ENCODE measurements at regions not wholly inside any gene's neighbourhood (a gene's known extent, or its start where the extent isn't known, plus 50 kb on each side); places are given as distances from the start of the nearest gene placed in this dataset.

- TF ChIP-seq, protein P1, sequence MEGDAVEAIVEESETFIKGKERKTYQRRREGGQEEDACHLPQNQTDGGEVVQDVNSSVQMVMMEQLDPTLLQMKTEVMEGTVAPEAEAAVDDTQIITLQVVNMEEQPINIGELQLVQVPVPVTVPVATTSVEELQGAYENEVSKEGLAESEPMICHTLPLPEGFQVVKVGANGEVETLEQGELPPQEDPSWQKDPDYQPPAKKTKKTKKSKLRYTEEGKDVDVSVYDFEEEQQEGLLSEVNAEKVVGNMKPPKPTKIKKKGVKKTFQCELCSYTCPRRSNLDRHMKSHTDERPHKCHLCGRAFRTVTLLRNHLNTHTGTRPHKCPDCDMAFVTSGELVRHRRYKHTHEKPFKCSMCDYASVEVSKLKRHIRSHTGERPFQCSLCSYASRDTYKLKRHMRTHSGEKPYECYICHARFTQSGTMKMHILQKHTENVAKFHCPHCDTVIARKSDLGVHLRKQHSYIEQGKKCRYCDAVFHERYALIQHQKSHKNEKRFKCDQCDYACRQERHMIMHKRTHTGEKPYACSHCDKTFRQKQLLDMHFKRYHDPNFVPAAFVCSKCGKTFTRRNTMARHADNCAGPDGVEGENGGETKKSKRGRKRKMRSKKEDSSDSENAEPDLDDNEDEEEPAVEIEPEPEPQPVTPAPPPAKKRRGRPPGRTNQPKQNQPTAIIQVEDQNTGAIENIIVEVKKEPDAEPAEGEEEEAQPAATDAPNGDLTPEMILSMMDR (IDR thresholded peaks at IDR 0.05), result no peak
- no peak for TF ChIP-seq EZH2 (IDR thresholded peaks at IDR 0.05; ENCODE audit: borderline replicate concordance, insufficient read depth, low read depth, low read length, poor library complexity, severe bottlenecking)
- intact Hi-C loops (cut with micrococcal nuclease), result no loop called here
- H3K4me3 Mint-ChIP-seq, result no peak overlapping the region
- no peak overlapping the region for H3K27ac Mint-ChIP-seq
- Histone ChIP-seq H3K27me3 (replicated peaks in 1 of 4; ENCODE audit: control extremely low read depth in 1 of 4, control insufficient read depth in 3 of 4, insufficient read depth in 4 of 4, low read length in 3 of 4) (no peaks in the 10 kb centered on the region), H3K4me3 (ENCODE audit: control extremely low read depth in 1 of 5, extremely low read depth in 1 of 5, insufficient read depth in 1 of 5, low read depth in 2 of 5, low read length in 4 of 5) (no peak overlapping the region), H2AFZ (ENCODE audit: insufficient read depth, low read depth, low read length, poor library complexity, severe bottlenecking) (no peak overlapping the region), H3K4me1 (ENCODE audit: control insufficient read depth in 2 of 2, insufficient read depth in 2 of 2, low read length in 2 of 2) (no peaks in the 10 kb centered on the region), H3K36me3 (replicated peaks in 1 of 2; ENCODE audit: control extremely low read depth in 1 of 2, control insufficient read depth in 1 of 2, extremely low read depth in 1 of 2, insufficient read depth in 2 of 2, low read length in 1 of 2) (no peaks in the 10 kb centered on the region), H4K20me1 (ENCODE audit: control insufficient read depth, insufficient read depth, low read length, poor library complexity, severe bottlenecking) (no peaks in the 10 kb centered on the region), H3K9me3 (ENCODE audit: control extremely low read depth in 1 of 3, control insufficient read depth in 2 of 3, insufficient read depth in 1 of 3, low read length in 2 of 3) (peaks cover 0 to 3% (median 0%) of the 10 kb centered on the region in 3 donors), H3K27ac (ENCODE audit: low read length in 2 of 2) (no peak overlapping the region), H3K4me2 (replicated peaks; ENCODE audit: low read depth, low read length, poor library complexity, severe bottlenecking) (no peak overlapping the region), H3K79me2 (ENCODE audit: control insufficient read depth, insufficient read depth, low read length) (no peaks in the 10 kb centered on the region), H3K9ac (ENCODE audit: low read length) (no peak overlapping the region)
- H3K4me1 Mint-ChIP-seq, result no peaks in the 10 kb centered on the region
- ChIA-PET POLR2A (no interaction called here), CTCF (interaction anchor here (1.4 kb wide), 1 partner anchor 9 kb away, joined by 3 read pairs; no protein-coding TSS in a partner anchor)
- ATAC-seq (ENCODE audit: low read depth), result no peak
- peaks cover 6% of the 10 kb centered on the region for H3K9me3 Mint-ChIP-seq (ENCODE audit: insufficient read depth)
- no peaks in the 10 kb centered on the region for H3K27me3 Mint-ChIP-seq
- 60% methylated on average over 1 of the region's 2 CpGs for WGBS (ENCODE audit: insufficient coverage)
- no peak for DNase-seq
These were observed 134.8 kb upstream of the SEMA3C start for GRCh38 chr7:81053623-81054022.

- Mint-ChIP-seq H3K27ac (no peak overlapping the region), H3K9me3 (ENCODE audit: insufficient read depth) (peaks cover 10% of the 10 kb centered on the region), H3K4me1 (no peaks in the 10 kb centered on the region), H3K27me3 (no peaks in the 10 kb centered on the region), H3K4me3 (no peak overlapping the region)
- no peak for TF ChIP-seq EZH2 (IDR thresholded peaks at IDR 0.05; ENCODE audit: borderline replicate concordance, insufficient read depth, low read depth, low read length, poor library complexity, severe bottlenecking)
- TF ChIP-seq, protein P1 (IDR thresholded peaks at IDR 0.05), result no peak
- Histone ChIP-seq H3K4me3 (ENCODE audit: control extremely low read depth in 1 of 5, extremely low read depth in 1 of 5, insufficient read depth in 1 of 5, low read depth in 2 of 5, low read length in 4 of 5) (no peak overlapping the region), H3K36me3 (replicated peaks in 1 of 2; ENCODE audit: control extremely low read depth in 1 of 2, control insufficient read depth in 1 of 2, extremely low read depth in 1 of 2, insufficient read depth in 2 of 2, low read length in 1 of 2) (no peaks in the 10 kb centered on the region), H3K9me3 (ENCODE audit: control extremely low read depth in 1 of 3, control insufficient read depth in 2 of 3, insufficient read depth in 1 of 3, low read length in 2 of 3) (peaks cover 0 to 6% (median 0%) of the 10 kb centered on the region in 3 donors), H3K4me2 (replicated peaks; ENCODE audit: low read depth, low read length, poor library complexity, severe bottlenecking) (no peak overlapping the region), H3K27ac (ENCODE audit: low read length in 2 of 2) (no peak overlapping the region), H3K79me2 (ENCODE audit: control insufficient read depth, insufficient read depth, low read length) (no peaks in the 10 kb centered on the region), H2AFZ (ENCODE audit: insufficient read depth, low read depth, low read length, poor library complexity, severe bottlenecking) (no peak overlapping the region), H3K4me1 (ENCODE audit: control insufficient read depth in 2 of 2, insufficient read depth in 2 of 2, low read length in 2 of 2) (no peaks in the 10 kb centered on the region), H4K20me1 (ENCODE audit: control insufficient read depth, insufficient read depth, low read length, poor library complexity, severe bottlenecking) (no peaks in the 10 kb centered on the region), H3K27me3 (replicated peaks in 1 of 4; ENCODE audit: control extremely low read depth in 1 of 4, control insufficient read depth in 3 of 4, insufficient read depth in 4 of 4, low read length in 3 of 4) (no peaks in the 10 kb centered on the region), H3K9ac (ENCODE audit: low read length) (no peak overlapping the region)
- no CpG with 5 or more reads among the region's 3 CpGs for WGBS (ENCODE audit: insufficient coverage)
- no peak for ATAC-seq (ENCODE audit: low read depth)
- ChIA-PET POLR2A (no interaction called here), CTCF (no interaction called here)
- no peak for DNase-seq
- intact Hi-C loops (cut with micrococcal nuclease), result no loop called here
These were observed 133.1 kb upstream of the SEMA3C start for GRCh38 chr7:81051811-81052413.

Data from B cell (primary cell).